ENCODE measurements at regions not wholly inside any gene's neighbourhood (a gene's known extent, or its start where the extent isn't known, plus 50 kb on each side); places are given as distances from the start of the nearest gene placed in this dataset.

GRCh38 chr15:47598996-47599395, 118.3 kb upstream of the SEMA6D start:
- TF ChIP-seq CTCF (IDR thresholded peaks at IDR 0.05), result no peak
- TF ChIP-seq POLR2A (IDR thresholded peaks at IDR 0.05), result no peak
- H3K9me3 ChIP-seq, result no peaks in the 10 kb centered on the region
- no peak for DNase-seq
- H3K4me1 ChIP-seq, result no peaks in the 10 kb centered on the region
- intact Hi-C loops (cut with DNase I; ENCODE audit: low total_unique reads), result no loop called here
- H3K27ac ChIP-seq, result no peak overlapping the region
- peaks cover 0 to 3% of the 10 kb centered on the region in 2 donors for H3K27me3 ChIP-seq
- H3K36me3 ChIP-seq, result no peaks in the 10 kb centered on the region
- H3K4me3 ChIP-seq, result no peak overlapping the region

GRCh38 chr15:47599806-47600205, 117.5 kb upstream of the SEMA6D start:
- no peak for DNase-seq
- Histone ChIP-seq H3K27ac (no peak overlapping the region), H3K36me3 (no peaks in the 10 kb centered on the region), H3K9me3 (no peaks in the 10 kb centered on the region), H3K4me3 (no peak overlapping the region), H3K4me1 (no peaks in the 10 kb centered on the region), H3K27me3 (peaks cover 0 to 3% of the 10 kb centered on the region in 2 donors)
- intact Hi-C loops (cut with DNase I; ENCODE audit: low total_unique reads), result no loop called here
- no peak for TF ChIP-seq POLR2A (IDR thresholded peaks at IDR 0.05)
- TF ChIP-seq CTCF (IDR thresholded peaks at IDR 0.05), result no peak

- intact Hi-C loops (cut with DNase I; ENCODE audit: low total_unique reads), result no loop called here
- no peaks in the 10 kb centered on the region for H3K36me3 ChIP-seq
- H3K9me3 ChIP-seq, result no peaks in the 10 kb centered on the region
- TF ChIP-seq POLR2A (IDR thresholded peaks at IDR 0.05) (no peak), CTCF (IDR thresholded peaks at IDR 0.05) (no peak)
- no peak overlapping the region for H3K27ac ChIP-seq
- H3K4me1 ChIP-seq, result no peaks in the 10 kb centered on the region
- H3K27me3 ChIP-seq, result no peaks in the 10 kb centered on the region
- DNase-seq, result no peak
- no peak overlapping the region for H3K4me3 ChIP-seq
Measured at GRCh38 chr15:47602121-47602520, 115.2 kb upstream of the SEMA6D start.

- Histone ChIP-seq H3K27ac (no peak overlapping the region), H3K4me1 (no peaks in the 10 kb centered on the region), H3K9me3 (no peaks in the 10 kb centered on the region), H3K36me3 (no peaks in the 10 kb centered on the region), H3K4me3 (no peak overlapping the region), H3K27me3 (no peaks in the 10 kb centered on the region)
- intact Hi-C loops (cut with DNase I; ENCODE audit: low total_unique reads), result no loop called here
- no peak for DNase-seq
- TF ChIP-seq POLR2A (IDR thresholded peaks at IDR 0.05) (no peak), CTCF (IDR thresholded peaks at IDR 0.05) (no peak)
Measured at GRCh38 chr15:47603026-47603425, 114.3 kb upstream of the SEMA6D start.

GRCh38 chr15:47607695-47608094, 109.6 kb upstream of the SEMA6D start:
- Histone ChIP-seq H3K27ac (no peak overlapping the region), H3K4me3 (no peak overlapping the region), H3K4me1 (no peaks in the 10 kb centered on the region), H3K36me3 (no peaks in the 10 kb centered on the region), H3K9me3 (no peaks in the 10 kb centered on the region), H3K27me3 (no peaks in the 10 kb centered on the region)
- TF ChIP-seq POLR2A (IDR thresholded peaks at IDR 0.05) (no peak), CTCF (IDR thresholded peaks at IDR 0.05) (no peak)
- intact Hi-C loops (cut with DNase I; ENCODE audit: low total_unique reads), result no loop called here
- DNase-seq, result no peak

All from uterus (tissue), 3 donors.